ENCODE measurements at regions not wholly inside any gene's neighbourhood (a gene's known extent, or its start where the extent isn't known, plus 50 kb on each side); places are given as distances from the start of the nearest gene placed in this dataset.

- no peak for TF ChIP-seq KDM5A (IDR thresholded peaks at IDR 0.05)
- no peak for TF ChIP-seq CBX2 (IDR thresholded peaks at IDR 0.05; ENCODE audit: borderline replicate concordance, low read depth)
- TF ChIP-seq CBX8 (IDR thresholded peaks at IDR 0.05) = no peak
- no peak for TF ChIP-seq RARB (CRISPR knock-in tag; IDR thresholded peaks at IDR 0.05)
- no peak for TF ChIP-seq NFE2L2 (conservative IDR thresholded peaks at IDR 0.05; ENCODE audit: low read length)
Measured at GRCh38 chr2:4561196-4561595, 857.8 kb downstream of the DCDC2C start (continued).

DNA sequence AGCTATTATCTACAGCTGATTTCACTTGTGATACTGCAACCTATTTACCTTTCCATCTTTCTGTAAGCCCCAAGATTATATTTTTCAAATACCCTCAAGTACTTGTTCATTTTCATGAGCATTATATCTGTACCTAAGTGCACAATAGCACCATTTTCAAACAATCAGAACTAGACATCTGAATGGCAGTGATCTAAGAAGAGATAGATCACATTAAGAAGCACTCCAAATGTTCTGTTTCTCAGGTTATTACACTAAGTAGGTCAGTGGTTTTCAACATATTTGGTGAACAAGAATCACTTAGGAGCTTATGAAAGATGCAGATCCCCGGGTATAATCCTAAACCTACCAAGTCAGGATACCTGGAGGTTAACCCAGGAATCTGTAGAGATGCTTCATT lies 872.7 kb downstream of the DCDC2C start:
- Histone ChIP-seq H3K4me3 (no peak overlapping the region), H3K27ac (no peak overlapping the region), H3K4me2 (no peak overlapping the region), H3K4me1 (no peaks in the 10 kb centered on the region), H3K9me3 (peaks cover 7% of the 10 kb centered on the region; the same call in 1 of the 3 replicates)
- no peak for DNase-seq (ENCODE audit: low read depth in 1 of 2, low spot score in 1 of 2)
- POLR2A ChIA-PET = no interaction called here
- TF ChIP-seq EHMT2 (IDR thresholded peaks at IDR 0.05; ENCODE audit: low read depth) (no peak), NR3C1 (IDR thresholded peaks at IDR 0.05) (no peak), BHLHE40 (IDR thresholded peaks at IDR 0.05; ENCODE audit: low read depth, low read length) (no peak), CEBPB (IDR thresholded peaks at IDR 0.05) (no peak), RFX5 (IDR thresholded peaks at IDR 0.05) (no peak), MAX (IDR thresholded peaks at IDR 0.05) (no peak), CHD4 (IDR thresholded peaks at IDR 0.05; ENCODE audit: borderline replicate concordance) (no peak), SREBF2 (IDR thresholded peaks at IDR 0.05) (no peak), CBX8 (IDR thresholded peaks at IDR 0.05) (no peak)
- CTCF ChIA-PET = no interaction called here
- WGBS (ENCODE audit: missing lambda C conversion rate) = 2% methylated on average over 1 of the region's 1 CpG
- FAIRE-seq = no peak
- no peak for ATAC-seq

DNA sequence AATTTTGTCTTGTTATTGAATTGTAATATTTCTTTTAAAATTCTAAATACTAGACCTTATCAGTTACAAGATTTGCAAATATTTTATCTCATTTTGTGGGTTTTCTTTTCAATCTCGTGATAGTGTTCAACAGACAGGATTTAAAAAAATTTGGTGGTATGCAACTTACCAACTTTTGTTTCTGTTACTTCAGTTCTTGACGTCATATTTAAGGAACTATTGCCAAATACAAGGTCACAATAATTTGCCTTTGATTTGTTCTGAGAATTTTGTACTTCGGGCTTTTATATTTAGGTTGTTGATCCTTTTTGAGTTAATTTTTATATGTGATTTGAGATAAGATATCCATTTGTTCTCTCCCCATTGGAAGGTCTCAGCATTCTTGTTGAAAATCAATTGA lies 876.6 kb downstream of the DCDC2C start:
- TF ChIP-seq JUNB (IDR thresholded peaks at IDR 0.05) = no peak
- TF ChIP-seq MAFK (IDR thresholded peaks at IDR 0.05; ENCODE audit: partially characterized antibody) = no peak
- TF ChIP-seq, protein P1, sequence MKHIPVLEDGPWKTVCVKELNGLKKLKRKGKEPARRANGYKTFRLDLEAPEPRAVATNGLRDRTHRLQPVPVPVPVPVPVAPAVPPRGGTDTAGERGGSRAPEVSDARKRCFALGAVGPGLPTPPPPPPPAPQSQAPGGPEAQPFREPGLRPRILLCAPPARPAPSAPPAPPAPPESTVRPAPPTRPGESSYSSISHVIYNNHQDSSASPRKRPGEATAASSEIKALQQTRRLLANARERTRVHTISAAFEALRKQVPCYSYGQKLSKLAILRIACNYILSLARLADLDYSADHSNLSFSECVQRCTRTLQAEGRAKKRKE (CRISPR knock-in tag; IDR thresholded peaks at IDR 0.05; ENCODE audit: low read depth) = no peak
- no peak for TF ChIP-seq BHLHE40 (IDR thresholded peaks at IDR 0.05; ENCODE audit: low read depth, low read length)
- no peak for TF ChIP-seq EP300 (IDR thresholded peaks at IDR 0.05)
- no peak for TF ChIP-seq CHD4 (IDR thresholded peaks at IDR 0.05; ENCODE audit: borderline replicate concordance)
- TF ChIP-seq POLR2AphosphoS2 (conservative IDR thresholded peaks at IDR 0.05; ENCODE audit: low read length) = no peak
- TF ChIP-seq FOSL2 (IDR thresholded peaks at IDR 0.05) = no peak
- TF ChIP-seq FOSL2 (CRISPR knock-in tag; IDR thresholded peaks at IDR 0.05) = no peak
- no peak for TF ChIP-seq PHF8 (IDR thresholded peaks at IDR 0.05; ENCODE audit: borderline replicate concordance, low read depth)
- TF ChIP-seq EHMT2 (IDR thresholded peaks at IDR 0.05; ENCODE audit: low read depth) = no peak
- FAIRE-seq (no peak), ATAC-seq (no peak), DNase-seq (ENCODE audit: low read depth in 1 of 2, low spot score in 1 of 2) (no peak)
- ChIA-PET CTCF (no interaction called here), POLR2A (no interaction called here)
- Histone ChIP-seq H3K27ac (no peak overlapping the region), H3K9me3 (peaks cover 9% of the 10 kb centered on the region; the same call in 1 of the 3 replicates), H3K4me2 (no peak overlapping the region), H3K4me3 (no peak overlapping the region), H3K4me1 (no peaks in the 10 kb centered on the region)
- WGBS (ENCODE audit: missing lambda C conversion rate) = 5% methylated on average over 3 of the region's 3 CpGs

DNA sequence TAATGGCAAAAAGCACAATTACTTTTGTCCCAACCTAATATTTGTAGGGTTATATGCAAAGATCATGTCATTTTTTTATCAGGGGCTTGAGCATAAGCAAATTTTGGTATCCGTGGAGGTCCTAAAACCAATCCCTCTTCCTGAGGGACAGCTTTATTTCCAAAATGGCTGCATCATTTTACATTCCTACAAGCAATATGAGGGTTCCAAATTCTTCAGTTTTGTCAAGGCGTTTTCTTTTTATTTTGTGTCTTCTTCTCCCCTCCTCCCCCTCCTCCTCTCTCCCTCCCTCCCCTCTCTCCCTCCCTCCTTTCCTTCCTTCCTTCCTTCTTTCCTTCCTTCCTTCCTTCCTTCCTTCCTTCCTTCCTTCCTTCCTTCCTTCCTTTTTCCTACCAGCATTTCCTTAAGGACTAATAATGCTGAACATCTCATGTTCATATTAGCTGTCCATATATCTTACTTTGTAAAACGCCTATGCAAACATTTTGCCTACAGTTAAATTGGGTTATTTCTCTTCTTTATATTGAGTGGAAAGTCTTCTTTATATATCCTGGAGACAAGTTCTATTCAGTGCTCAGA lies 881.8 kb downstream of the DCDC2C start:
- CTCF ChIA-PET = no interaction called here
- Histone ChIP-seq H3K4me2 (no peak overlapping the region), H3K4me3 (no peak overlapping the region), H3K27ac (no peak overlapping the region), H3K9me3 (peaks cover 9% of the 10 kb centered on the region; the same call in 1 of the 3 replicates), H3K4me1 (no peaks in the 10 kb centered on the region)
- FAIRE-seq (no peak), DNase-seq (ENCODE audit: low read depth in 1 of 2, low spot score in 1 of 2) (no peak), ATAC-seq (no peak)
- WGBS (ENCODE audit: missing lambda C conversion rate) = 3% methylated on average over 3 of the region's 3 CpGs
- POLR2A ChIA-PET = no interaction called here
- TF ChIP-seq CBX2 (IDR thresholded peaks at IDR 0.05; ENCODE audit: borderline replicate concordance, low read depth) = no peak
- no peak for TF ChIP-seq ZNF302 (CRISPR knock-in tag; IDR thresholded peaks at IDR 0.05)
- TF ChIP-seq HOXA7 (CRISPR knock-in tag; IDR thresholded peaks at IDR 0.05) = no peak
- TF ChIP-seq, protein P2, sequence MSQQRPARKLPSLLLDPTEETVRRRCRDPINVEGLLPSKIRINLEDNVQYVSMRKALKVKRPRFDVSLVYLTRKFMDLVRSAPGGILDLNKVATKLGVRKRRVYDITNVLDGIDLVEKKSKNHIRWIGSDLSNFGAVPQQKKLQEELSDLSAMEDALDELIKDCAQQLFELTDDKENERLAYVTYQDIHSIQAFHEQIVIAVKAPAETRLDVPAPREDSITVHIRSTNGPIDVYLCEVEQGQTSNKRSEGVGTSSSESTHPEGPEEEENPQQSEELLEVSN (IDR thresholded peaks at IDR 0.05; ENCODE audit: borderline replicate concordance, low read depth) = no peak
- no peak for TF ChIP-seq FOSL2 (IDR thresholded peaks at IDR 0.05)
- TF ChIP-seq FOSL2 (CRISPR knock-in tag; IDR thresholded peaks at IDR 0.05) = no peak
- no peak for TF ChIP-seq SMC3 (IDR thresholded peaks at IDR 0.05)
- no peak for TF ChIP-seq ZSCAN20 (CRISPR knock-in tag; IDR thresholded peaks at IDR 0.05)
- TF ChIP-seq NR3C1 (IDR thresholded peaks at IDR 0.05) = no peak
- no peak for TF ChIP-seq PHF8 (IDR thresholded peaks at IDR 0.05; ENCODE audit: borderline replicate concordance, low read depth)
- TF ChIP-seq, protein P3, sequence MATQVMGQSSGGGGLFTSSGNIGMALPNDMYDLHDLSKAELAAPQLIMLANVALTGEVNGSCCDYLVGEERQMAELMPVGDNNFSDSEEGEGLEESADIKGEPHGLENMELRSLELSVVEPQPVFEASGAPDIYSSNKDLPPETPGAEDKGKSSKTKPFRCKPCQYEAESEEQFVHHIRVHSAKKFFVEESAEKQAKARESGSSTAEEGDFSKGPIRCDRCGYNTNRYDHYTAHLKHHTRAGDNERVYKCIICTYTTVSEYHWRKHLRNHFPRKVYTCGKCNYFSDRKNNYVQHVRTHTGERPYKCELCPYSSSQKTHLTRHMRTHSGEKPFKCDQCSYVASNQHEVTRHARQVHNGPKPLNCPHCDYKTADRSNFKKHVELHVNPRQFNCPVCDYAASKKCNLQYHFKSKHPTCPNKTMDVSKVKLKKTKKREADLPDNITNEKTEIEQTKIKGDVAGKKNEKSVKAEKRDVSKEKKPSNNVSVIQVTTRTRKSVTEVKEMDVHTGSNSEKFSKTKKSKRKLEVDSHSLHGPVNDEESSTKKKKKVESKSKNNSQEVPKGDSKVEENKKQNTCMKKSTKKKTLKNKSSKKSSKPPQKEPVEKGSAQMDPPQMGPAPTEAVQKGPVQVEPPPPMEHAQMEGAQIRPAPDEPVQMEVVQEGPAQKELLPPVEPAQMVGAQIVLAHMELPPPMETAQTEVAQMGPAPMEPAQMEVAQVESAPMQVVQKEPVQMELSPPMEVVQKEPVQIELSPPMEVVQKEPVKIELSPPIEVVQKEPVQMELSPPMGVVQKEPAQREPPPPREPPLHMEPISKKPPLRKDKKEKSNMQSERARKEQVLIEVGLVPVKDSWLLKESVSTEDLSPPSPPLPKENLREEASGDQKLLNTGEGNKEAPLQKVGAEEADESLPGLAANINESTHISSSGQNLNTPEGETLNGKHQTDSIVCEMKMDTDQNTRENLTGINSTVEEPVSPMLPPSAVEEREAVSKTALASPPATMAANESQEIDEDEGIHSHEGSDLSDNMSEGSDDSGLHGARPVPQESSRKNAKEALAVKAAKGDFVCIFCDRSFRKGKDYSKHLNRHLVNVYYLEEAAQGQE (IDR thresholded peaks at IDR 0.05) = no peak
- no peak for TF ChIP-seq ELK1 (IDR thresholded peaks at IDR 0.05; ENCODE audit: low read depth, low read length)
